ENCODE measurements at regions not wholly inside any gene's neighbourhood (a gene's known extent, or its start where the extent isn't known, plus 50 kb on each side); places are given as distances from the start of the nearest gene placed in this dataset.
A peak's percentile ranks its signal among the peaks of the same experiment; 100 is the strongest.
"Not testable (repeated sequence)": the region's sequence is repeated elsewhere in the genome, so short reads cannot be mapped to it uniquely, and the experiment has no call there.

- ATAC-seq = no peak
Measured at GRCh38 chr9:16278326-16278999, 592.0 kb downstream of the BNC2 start.

GRCh38 chr9:16281707-16282106 is 588.8 kb downstream of the BNC2 start:
- ATAC-seq = peak; percentile 29

- no peak for ATAC-seq
Measured at GRCh38 chr9:16282216-16282615, 588.3 kb downstream of the BNC2 start.

- ATAC-seq = no peak
Measured at GRCh38 chr9:16282718-16283117, 587.8 kb downstream of the BNC2 start.

- ATAC-seq = no peak
Measured at GRCh38 chr9:16286160-16286559, 584.3 kb downstream of the BNC2 start.

- ATAC-seq = no peak
Measured at GRCh38 chr9:16289639-16290038, 580.8 kb downstream of the BNC2 start.

GRCh38 chr9:16290169-16290568 is 580.3 kb downstream of the BNC2 start:
- no peak for ATAC-seq

- ATAC-seq = no peak
Measured at GRCh38 chr9:16291921-16292320, 578.5 kb downstream of the BNC2 start.

- no peak for ATAC-seq
Measured at GRCh38 chr9:16293610-16294009, 576.9 kb downstream of the BNC2 start.

GRCh38 chr9:16294133-16294770 is 576.2 kb downstream of the BNC2 start:
- no peak for ATAC-seq

- ATAC-seq = not testable (repeated sequence)
Measured at GRCh38 chr9:16294940-16295339, 575.5 kb downstream of the BNC2 start.

- not testable (repeated sequence) for ATAC-seq
Measured at GRCh38 chr9:16299368-16299767, 571.1 kb downstream of the BNC2 start.

GRCh38 chr9:16303506-16303905 is 567.0 kb downstream of the BNC2 start:
- ATAC-seq = no peak

GRCh38 chr9:16304301-16304700 is 566.2 kb downstream of the BNC2 start:
- ATAC-seq = no peak

GRCh38 chr9:16306586-16306985 is 563.9 kb downstream of the BNC2 start:
- no peak for ATAC-seq

- ATAC-seq = no peak
Measured at GRCh38 chr9:16307626-16308195, 562.8 kb downstream of the BNC2 start.

- no peak for ATAC-seq
Measured at GRCh38 chr9:16308645-16309044, 561.8 kb downstream of the BNC2 start.

GRCh38 chr9:16309082-16309468 is 561.4 kb downstream of the BNC2 start:
- ATAC-seq = no peak

- ATAC-seq = peak; percentile 75
Measured at GRCh38 chr9:16309469-16310271, 560.8 kb downstream of the BNC2 start.

- ATAC-seq = no peak
Measured at GRCh38 chr9:16310278-16311110, 560.0 kb downstream of the BNC2 start.

GRCh38 chr9:16312116-16312515 is 558.4 kb downstream of the BNC2 start:
- ATAC-seq = no peak

GRCh38 chr9:16312962-16313546 is 557.4 kb downstream of the BNC2 start:
- no peak for ATAC-seq
